ENCODE measurements at regions not wholly inside any gene's neighbourhood (a gene's known extent, or its start where the extent isn't known, plus 50 kb on each side); places are given as distances from the start of the nearest gene placed in this dataset.

DNA sequence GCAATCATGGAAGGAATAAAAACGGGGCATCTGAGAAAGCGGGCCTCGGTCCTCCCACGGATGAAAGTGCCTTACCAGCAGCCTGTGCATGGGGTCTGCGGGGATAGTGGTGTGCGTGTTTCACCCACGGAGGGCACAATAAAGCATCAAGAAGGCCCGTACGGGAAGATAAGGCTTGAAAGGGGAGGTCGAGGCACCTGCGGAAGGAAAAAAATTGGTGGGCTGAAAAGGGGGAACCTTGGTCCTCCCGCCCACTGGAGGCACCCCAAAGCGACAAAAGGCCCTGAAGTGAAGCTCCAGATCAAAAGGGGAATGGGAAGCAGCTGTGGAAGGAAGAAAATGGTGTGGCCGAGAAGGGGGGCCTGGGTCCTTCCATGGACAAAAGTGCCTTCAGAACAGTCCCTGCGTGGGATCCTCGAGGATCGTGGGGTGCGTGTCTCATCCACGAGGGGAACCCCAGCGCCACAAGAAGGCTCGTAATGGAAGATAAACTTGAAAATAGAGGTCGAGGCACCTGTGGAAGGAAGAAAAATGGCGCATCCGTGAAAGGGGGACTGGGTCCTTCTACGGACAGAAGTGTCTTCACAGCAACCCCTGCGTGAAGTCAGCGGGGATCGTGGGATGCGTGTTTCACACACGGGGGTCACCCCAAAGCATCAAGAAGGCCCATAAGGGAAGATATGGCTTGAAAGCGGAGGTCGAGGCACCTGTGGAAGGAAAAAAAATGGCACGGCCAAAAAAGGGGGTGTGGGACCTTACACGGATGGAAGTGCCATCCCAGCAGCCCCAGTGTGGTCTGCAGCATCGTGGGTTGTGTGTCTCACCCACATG, 276.9 kb downstream of the ALG10 start:
- Histone ChIP-seq H3K27me3 (ENCODE audit: control insufficient read depth, insufficient read depth, low read length) (no peaks in the 10 kb centered on the region), H3K79me2 (no peaks in the 10 kb centered on the region), H3K4me3 (ENCODE audit: low read depth, low read length) (no peak overlapping the region), H3K9me3 (ENCODE audit: control insufficient read depth, low read length) (no peaks in the 10 kb centered on the region), H3K4me1 (no peaks in the 10 kb centered on the region), H3K27ac (no peak overlapping the region), H3K9ac (no peak overlapping the region), H3K4me2 (ENCODE audit: low read length) (no peak overlapping the region), H2AFZ (no peak overlapping the region), H3K36me3 (ENCODE audit: control insufficient read depth, insufficient read depth, low read length) (no peaks in the 10 kb centered on the region)
- TF ChIP-seq, protein P1, sequence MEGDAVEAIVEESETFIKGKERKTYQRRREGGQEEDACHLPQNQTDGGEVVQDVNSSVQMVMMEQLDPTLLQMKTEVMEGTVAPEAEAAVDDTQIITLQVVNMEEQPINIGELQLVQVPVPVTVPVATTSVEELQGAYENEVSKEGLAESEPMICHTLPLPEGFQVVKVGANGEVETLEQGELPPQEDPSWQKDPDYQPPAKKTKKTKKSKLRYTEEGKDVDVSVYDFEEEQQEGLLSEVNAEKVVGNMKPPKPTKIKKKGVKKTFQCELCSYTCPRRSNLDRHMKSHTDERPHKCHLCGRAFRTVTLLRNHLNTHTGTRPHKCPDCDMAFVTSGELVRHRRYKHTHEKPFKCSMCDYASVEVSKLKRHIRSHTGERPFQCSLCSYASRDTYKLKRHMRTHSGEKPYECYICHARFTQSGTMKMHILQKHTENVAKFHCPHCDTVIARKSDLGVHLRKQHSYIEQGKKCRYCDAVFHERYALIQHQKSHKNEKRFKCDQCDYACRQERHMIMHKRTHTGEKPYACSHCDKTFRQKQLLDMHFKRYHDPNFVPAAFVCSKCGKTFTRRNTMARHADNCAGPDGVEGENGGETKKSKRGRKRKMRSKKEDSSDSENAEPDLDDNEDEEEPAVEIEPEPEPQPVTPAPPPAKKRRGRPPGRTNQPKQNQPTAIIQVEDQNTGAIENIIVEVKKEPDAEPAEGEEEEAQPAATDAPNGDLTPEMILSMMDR (IDR thresholded peaks at IDR 0.05) = no peak

DNA sequence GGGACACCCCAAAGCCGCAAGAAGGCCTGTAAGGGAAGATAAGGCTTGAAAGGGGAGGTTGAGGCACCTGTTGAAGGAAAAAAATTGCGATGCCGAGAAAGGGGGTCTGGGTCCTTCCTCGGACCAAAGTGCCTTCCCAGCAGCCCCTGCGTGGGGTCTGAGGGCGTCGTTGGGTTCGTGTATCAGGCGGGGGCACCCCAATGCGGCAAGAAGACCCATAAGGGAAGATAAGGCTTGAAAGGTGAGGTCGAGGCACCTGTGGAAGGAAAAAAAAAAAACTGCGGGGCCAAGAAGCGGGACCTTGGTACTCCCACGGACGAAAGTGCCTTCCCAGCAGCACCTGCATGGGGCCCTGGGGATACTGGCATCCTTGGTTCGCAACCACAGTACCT, 277.5 kb downstream of the ALG10 start:
- Histone ChIP-seq H3K9me3 (ENCODE audit: control insufficient read depth, low read length) (no peaks in the 10 kb centered on the region), H3K4me2 (ENCODE audit: low read length) (no peak overlapping the region), H3K4me1 (no peaks in the 10 kb centered on the region), H3K36me3 (ENCODE audit: control insufficient read depth, insufficient read depth, low read length) (no peaks in the 10 kb centered on the region), H3K27ac (no peak overlapping the region), H3K9ac (no peak overlapping the region), H3K4me3 (ENCODE audit: low read depth, low read length) (no peak overlapping the region), H3K79me2 (no peaks in the 10 kb centered on the region), H3K27me3 (ENCODE audit: control insufficient read depth, insufficient read depth, low read length) (no peaks in the 10 kb centered on the region), H2AFZ (no peak overlapping the region)
- TF ChIP-seq, protein P1 (IDR thresholded peaks at IDR 0.05) = no peak

DNA sequence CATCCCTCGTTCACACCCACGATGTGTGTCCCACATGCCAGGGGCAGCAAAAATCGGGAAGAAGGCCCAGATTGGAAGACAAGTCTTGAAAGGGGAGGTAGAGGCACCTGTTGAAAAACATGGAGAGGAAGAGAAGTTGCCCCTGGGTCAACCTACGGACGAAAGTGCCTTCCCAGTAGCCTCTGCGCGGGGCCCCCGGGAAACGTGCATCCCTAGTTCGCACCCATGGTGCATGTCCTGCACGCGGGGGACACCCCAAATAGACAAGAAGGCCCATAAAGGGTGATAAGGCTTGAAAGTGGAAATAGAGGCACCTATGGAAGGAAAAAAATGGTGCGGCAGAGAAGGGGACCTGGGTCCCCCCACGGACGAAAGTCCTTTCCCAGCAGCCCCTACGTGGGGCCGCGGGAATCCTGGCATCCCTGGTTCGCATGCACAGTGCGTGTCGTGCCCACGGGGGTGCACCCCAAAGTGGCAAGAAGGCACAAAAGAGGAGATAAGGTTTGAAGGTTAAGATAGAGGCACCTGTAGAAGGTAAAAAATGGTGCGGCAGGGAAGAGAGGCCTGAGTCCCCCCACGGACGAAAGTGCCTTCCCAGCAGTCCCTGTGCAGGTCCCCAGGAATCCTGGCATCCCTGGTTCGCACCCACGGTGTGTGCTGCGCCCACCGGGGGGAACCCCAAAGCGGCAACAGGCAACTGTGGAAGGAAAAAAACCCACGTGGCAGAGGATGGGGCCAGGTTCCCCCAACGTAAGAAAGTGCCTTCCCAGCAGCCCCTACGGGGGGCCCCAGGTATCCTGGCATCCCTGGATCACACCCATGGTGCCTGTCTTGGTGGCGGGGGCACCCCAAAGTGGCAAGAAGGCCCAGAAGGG, 278.3 kb downstream of the ALG10 start:
- no peak overlapping the region for H2AFZ ChIP-seq
- H3K9me3 ChIP-seq (ENCODE audit: control insufficient read depth, low read length) = no peaks in the 10 kb centered on the region
- no peaks in the 10 kb centered on the region for H3K4me1 ChIP-seq
- no peak overlapping the region for H3K4me3 ChIP-seq (ENCODE audit: low read depth, low read length)
- H3K36me3 ChIP-seq (ENCODE audit: control insufficient read depth, insufficient read depth, low read length) = no peaks in the 10 kb centered on the region
- no peaks in the 10 kb centered on the region for H3K27me3 ChIP-seq (ENCODE audit: control insufficient read depth, insufficient read depth, low read length)
- no peaks in the 10 kb centered on the region for H3K79me2 ChIP-seq
- no peak overlapping the region for H3K27ac ChIP-seq
- no peak overlapping the region for H3K4me2 ChIP-seq (ENCODE audit: low read length)
- no peak overlapping the region for H3K9ac ChIP-seq
- TF ChIP-seq, protein P1 (IDR thresholded peaks at IDR 0.05) = no peak

DNA sequence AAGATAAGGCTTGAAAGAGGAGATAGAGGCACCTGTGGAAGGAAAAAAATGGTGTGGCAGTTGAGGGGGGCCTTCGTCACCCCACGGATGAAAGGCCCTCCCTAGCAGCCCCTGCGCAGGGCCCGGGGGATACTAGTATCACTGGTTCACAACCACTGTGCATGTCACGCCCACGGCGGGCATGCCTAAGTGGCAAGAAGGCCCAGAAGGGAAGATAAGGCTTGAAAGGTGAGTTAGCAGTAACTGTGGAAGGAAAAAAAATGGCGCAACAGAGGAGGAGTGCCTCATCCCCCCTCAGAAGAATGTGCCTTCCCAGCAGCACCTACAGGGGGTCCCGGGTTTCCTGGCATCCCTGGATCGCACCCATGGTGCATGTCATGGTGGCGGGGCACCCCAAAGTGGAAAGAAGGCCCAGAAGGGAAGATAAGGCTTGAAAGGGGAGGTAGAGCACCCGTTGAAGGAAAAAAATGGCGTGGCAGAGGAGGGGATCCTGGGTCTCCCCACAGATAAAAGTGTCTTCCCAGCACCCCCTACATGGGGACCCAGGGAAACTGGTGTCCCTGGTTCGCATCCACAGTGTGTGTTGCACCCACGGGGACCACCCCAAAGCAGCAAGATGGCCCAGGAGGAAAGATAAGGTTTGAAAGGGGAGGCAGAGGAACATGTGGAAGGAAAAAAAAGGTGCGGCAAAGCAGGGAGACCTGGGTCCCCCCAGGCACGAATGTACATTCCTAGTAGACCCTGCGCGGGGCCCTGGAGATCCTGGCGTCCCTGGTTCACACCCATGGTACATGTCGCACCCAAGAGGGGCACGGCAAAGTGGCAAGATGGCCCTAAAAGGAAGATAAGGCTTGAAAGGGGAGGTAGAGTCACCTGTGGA, 279.2 kb downstream of the ALG10 start:
- H3K4me3 ChIP-seq (ENCODE audit: low read depth, low read length) = no peak overlapping the region
- no peak overlapping the region for H2AFZ ChIP-seq
- no peaks in the 10 kb centered on the region for H3K79me2 ChIP-seq
- no peak overlapping the region for H3K4me2 ChIP-seq (ENCODE audit: low read length)
- no peaks in the 10 kb centered on the region for H3K36me3 ChIP-seq (ENCODE audit: control insufficient read depth, insufficient read depth, low read length)
- no peak overlapping the region for H3K9ac ChIP-seq
- H3K9me3 ChIP-seq (ENCODE audit: control insufficient read depth, low read length) = no peaks in the 10 kb centered on the region
- H3K27me3 ChIP-seq (ENCODE audit: control insufficient read depth, insufficient read depth, low read length) = no peaks in the 10 kb centered on the region
- no peaks in the 10 kb centered on the region for H3K4me1 ChIP-seq
- TF ChIP-seq, protein P1 (IDR thresholded peaks at IDR 0.05) = no peak
- H3K27ac ChIP-seq = no peak overlapping the region

Data from parathyroid adenoma (tissue), 2 donors.